ENCODE measurements at regions not wholly inside any gene's neighbourhood (a gene's known extent, or its start where the extent isn't known, plus 50 kb on each side); places are given as distances from the start of the nearest gene placed in this dataset.
A peak's percentile ranks its signal among the peaks of the same experiment; 100 is the strongest.

GRCh38 chr1:23619299-23620188 is 60.2 kb upstream of the ID3 start:
- H3K36me3 ChIP-seq: no peaks in the 10 kb centered on the region
- no peaks in the 10 kb centered on the region for H3K9me3 ChIP-seq
- H3K4me1 ChIP-seq: peaks cover 0 to 5% of the 10 kb centered on the region in 2 donors
- no peak for TF ChIP-seq CTCF (IDR thresholded peaks at IDR 0.05)
- H3K4me3 ChIP-seq: peak overlapping the region; percentile 20 to 38
- peaks cover 0 to 4% of the 10 kb centered on the region in 2 donors for H3K27me3 ChIP-seq
- DNase-seq (ENCODE audit: low spot score): no peak
- no peak overlapping the region for H3K27ac ChIP-seq

- H3K4me1 ChIP-seq: peaks cover 0 to 5% of the 10 kb centered on the region in 2 donors
- no peaks in the 10 kb centered on the region for H3K36me3 ChIP-seq
- H3K27me3 ChIP-seq: peaks cover 0 to 4% of the 10 kb centered on the region in 2 donors
- no peak for TF ChIP-seq CTCF (IDR thresholded peaks at IDR 0.05)
- H3K9me3 ChIP-seq: no peaks in the 10 kb centered on the region
- no peak for DNase-seq (ENCODE audit: low spot score)
- H3K27ac ChIP-seq: no peak overlapping the region
- H3K4me3 ChIP-seq: no peak overlapping the region
Measured at GRCh38 chr1:23618586-23619083, 59.3 kb upstream of the ID3 start.

GRCh38 chr1:23617084-23617521 is 57.8 kb upstream of the ID3 start:
- H3K4me3 ChIP-seq: no peak overlapping the region
- TF ChIP-seq CTCF (IDR thresholded peaks at IDR 0.05): no peak
- H3K36me3 ChIP-seq: no peaks in the 10 kb centered on the region
- no peak overlapping the region for H3K27ac ChIP-seq
- H3K27me3 ChIP-seq: peaks cover 0 to 4% of the 10 kb centered on the region in 2 donors
- H3K4me1 ChIP-seq: peaks cover 0 to 5% of the 10 kb centered on the region in 2 donors
- DNase-seq (ENCODE audit: low spot score): no peak
- no peaks in the 10 kb centered on the region for H3K9me3 ChIP-seq

- Histone ChIP-seq H3K4me1 (peaks cover 0 to 5% of the 10 kb centered on the region in 2 donors), H3K36me3 (no peaks in the 10 kb centered on the region), H3K9me3 (no peaks in the 10 kb centered on the region), H3K27ac (no peak overlapping the region), H3K27me3 (peaks cover 0 to 4% of the 10 kb centered on the region in 2 donors), H3K4me3 (no peak overlapping the region)
- no peak for DNase-seq (ENCODE audit: low spot score)
- no peak for TF ChIP-seq CTCF (IDR thresholded peaks at IDR 0.05)
Measured at GRCh38 chr1:23616292-23616824, 57.1 kb upstream of the ID3 start.

GRCh38 chr1:23615852-23616251 is 56.6 kb upstream of the ID3 start:
- no peak for TF ChIP-seq CTCF (IDR thresholded peaks at IDR 0.05)
- H3K4me3 ChIP-seq: no peak overlapping the region
- H3K27me3 ChIP-seq: peaks cover 0 to 4% of the 10 kb centered on the region in 2 donors
- H3K36me3 ChIP-seq: no peaks in the 10 kb centered on the region
- H3K27ac ChIP-seq: no peak overlapping the region
- H3K9me3 ChIP-seq: no peaks in the 10 kb centered on the region
- no peak for DNase-seq (ENCODE audit: low spot score)
- peaks cover 0 to 5% of the 10 kb centered on the region in 2 donors for H3K4me1 ChIP-seq

Measured in right atrium auricular region (tissue), 2 donors.